ENCODE measurements at regions not wholly inside any gene's neighbourhood (a gene's known extent, or its start where the extent isn't known, plus 50 kb on each side); places are given as distances from the start of the nearest gene placed in this dataset.

DNA sequence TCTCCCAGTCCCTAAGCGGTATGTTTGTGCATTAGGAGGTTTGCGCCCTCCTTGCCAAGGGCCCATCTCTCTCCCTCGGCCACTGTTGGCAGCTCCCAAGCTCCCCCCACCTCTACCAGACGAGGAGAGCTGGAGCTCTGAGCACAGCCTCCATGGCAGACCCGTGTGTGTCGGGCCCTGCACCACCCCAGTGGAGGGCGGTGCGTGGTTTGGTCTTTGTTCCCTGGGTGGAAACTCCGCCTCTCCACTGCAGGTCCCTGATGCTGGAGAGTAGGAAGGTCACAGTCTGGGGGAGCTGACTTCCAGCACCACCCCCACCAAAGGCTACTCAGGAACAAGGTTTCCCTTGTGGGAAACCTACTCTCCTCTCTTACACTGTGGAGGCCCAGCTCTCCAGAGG lies 162.6 kb upstream of the FHL2 start:
- H3K4me3 ChIP-seq (ENCODE audit: low read length): no peak overlapping the region
- H3K4me1 ChIP-seq (ENCODE audit: control insufficient read depth, insufficient read depth, low read length): no peaks in the 10 kb centered on the region
- no peaks in the 10 kb centered on the region for H3K27me3 ChIP-seq (ENCODE audit: control insufficient read depth, insufficient read depth, low read length, poor library complexity, severe bottlenecking)
- H3K9ac ChIP-seq (ENCODE audit: extremely low read depth, low read length, poor library complexity, severe bottlenecking): no peak overlapping the region
- Mint-ChIP-seq H3K27ac (no peak overlapping the region), H3K36me3 (ENCODE audit: low read depth) (no peaks in the 10 kb centered on the region), H3K27me3 (ENCODE audit: insufficient read depth) (peaks cover 2% of the 10 kb centered on the region), H3K4me3 (no peak overlapping the region), H3K4me1 (no peaks in the 10 kb centered on the region), H3K9me3 (no peaks in the 10 kb centered on the region)
- no peak for TF ChIP-seq CTCF (conservative IDR thresholded peaks at IDR 0.05)
- H3K36me3 ChIP-seq (ENCODE audit: control insufficient read depth, insufficient read depth, low read length): no peaks in the 10 kb centered on the region
- no peak overlapping the region for H3K27ac ChIP-seq (ENCODE audit: low read depth, low read length)
- no peaks in the 10 kb centered on the region for H3K9me3 ChIP-seq (ENCODE audit: control insufficient read depth, low read length)
- DNase-seq: no peak
- WGBS, 2 experiments (ENCODE audit: insufficient coverage in 1 of 2, insufficient read length in 1 of 2): 76 to 94% methylated on average over 4 to 9 of the region's 9 CpGs

GRCh38 chr2:105560157-105560556 lies 161.3 kb upstream of the FHL2 start:
- WGBS, 2 experiments (ENCODE audit: insufficient coverage in 1 of 2, insufficient read length in 1 of 2): 81 to 100% methylated on average over 2 to 10 of the region's 10 CpGs
- no peaks in the 10 kb centered on the region for H3K9me3 ChIP-seq (ENCODE audit: control insufficient read depth, low read length)
- Mint-ChIP-seq H3K4me3 (no peak overlapping the region), H3K27ac (no peak overlapping the region), H3K9me3 (no peaks in the 10 kb centered on the region), H3K36me3 (ENCODE audit: low read depth) (no peaks in the 10 kb centered on the region), H3K4me1 (no peaks in the 10 kb centered on the region), H3K27me3 (ENCODE audit: insufficient read depth) (peaks cover 2% of the 10 kb centered on the region)
- H3K27ac ChIP-seq (ENCODE audit: low read depth, low read length): no peak overlapping the region
- H3K4me1 ChIP-seq (ENCODE audit: control insufficient read depth, insufficient read depth, low read length): no peaks in the 10 kb centered on the region
- H3K9ac ChIP-seq (ENCODE audit: extremely low read depth, low read length, poor library complexity, severe bottlenecking): no peak overlapping the region
- no peaks in the 10 kb centered on the region for H3K36me3 ChIP-seq (ENCODE audit: control insufficient read depth, insufficient read depth, low read length)
- no peak overlapping the region for H3K4me3 ChIP-seq (ENCODE audit: low read length)
- TF ChIP-seq CTCF (conservative IDR thresholded peaks at IDR 0.05): no peak
- H3K27me3 ChIP-seq (ENCODE audit: control insufficient read depth, insufficient read depth, low read length, poor library complexity, severe bottlenecking): no peaks in the 10 kb centered on the region
- no peak for DNase-seq

- Mint-ChIP-seq H3K36me3 (ENCODE audit: low read depth) (no peaks in the 10 kb centered on the region), H3K4me1 (peaks cover 2% of the 10 kb centered on the region), H3K9me3 (no peaks in the 10 kb centered on the region), H3K4me3 (no peak overlapping the region), H3K27ac (no peak overlapping the region), H3K27me3 (ENCODE audit: insufficient read depth) (peaks cover 2% of the 10 kb centered on the region)
- Histone ChIP-seq H3K4me1 (ENCODE audit: control insufficient read depth, insufficient read depth, low read length) (no peaks in the 10 kb centered on the region), H3K9me3 (ENCODE audit: control insufficient read depth, low read length) (no peaks in the 10 kb centered on the region), H3K27me3 (ENCODE audit: control insufficient read depth, insufficient read depth, low read length, poor library complexity, severe bottlenecking) (no peaks in the 10 kb centered on the region), H3K27ac (ENCODE audit: low read depth, low read length) (no peak overlapping the region), H3K36me3 (ENCODE audit: control insufficient read depth, insufficient read depth, low read length) (no peaks in the 10 kb centered on the region), H3K4me3 (ENCODE audit: low read length) (no peak overlapping the region), H3K9ac (ENCODE audit: extremely low read depth, low read length, poor library complexity, severe bottlenecking) (no peak overlapping the region)
- peak; percentile 31 for DNase-seq
- no peak for TF ChIP-seq CTCF (conservative IDR thresholded peaks at IDR 0.05)
- WGBS, 2 experiments (ENCODE audit: insufficient coverage in 1 of 2, insufficient read length in 1 of 2): 88 to 92% methylated on average over 8 to 12 of the region's 12 CpGs
These were observed 158.4 kb upstream of the FHL2 start for GRCh38 chr2:105557021-105557920.

All from endodermal cell (in vitro differentiated cells).